ENCODE measurements at regions not wholly inside any gene's neighbourhood (a gene's known extent, or its start where the extent isn't known, plus 50 kb on each side); places are given as distances from the start of the nearest gene placed in this dataset.

DNA sequence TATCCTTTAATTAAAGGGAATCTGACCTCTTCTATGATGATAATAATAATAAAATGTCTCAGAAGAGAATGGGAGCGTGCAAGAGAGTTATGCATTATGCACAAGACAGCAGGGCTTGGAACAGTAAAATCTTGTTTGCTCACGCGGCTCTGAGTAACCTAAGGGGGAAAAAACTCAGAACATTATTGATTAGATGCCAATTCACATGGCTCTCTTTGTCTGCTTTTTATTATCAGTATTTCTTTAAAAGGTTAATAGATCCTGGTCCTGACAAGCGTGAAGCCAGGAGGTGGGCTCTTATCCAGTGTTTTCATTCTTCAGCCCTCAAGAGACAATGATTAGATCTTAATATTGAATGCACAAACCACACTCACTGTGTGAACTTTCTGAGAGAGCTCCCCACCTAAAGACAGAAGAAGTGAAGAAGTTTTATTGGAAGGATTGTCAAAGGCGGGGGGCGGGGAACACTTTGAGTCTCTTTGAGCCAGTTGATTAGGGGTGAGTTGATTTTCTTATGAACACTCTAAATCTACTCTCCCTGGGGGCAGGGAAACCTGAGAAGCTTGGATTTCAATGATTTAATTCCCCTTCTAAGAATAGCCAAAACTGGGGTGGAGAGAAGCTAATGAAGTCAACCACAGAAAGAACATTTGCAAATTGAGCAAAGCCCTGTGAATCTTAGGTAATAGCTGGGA lies 127.5 kb upstream of the CTAGE1 start:
- peak; percentile 37 for DNase-seq

DNA sequence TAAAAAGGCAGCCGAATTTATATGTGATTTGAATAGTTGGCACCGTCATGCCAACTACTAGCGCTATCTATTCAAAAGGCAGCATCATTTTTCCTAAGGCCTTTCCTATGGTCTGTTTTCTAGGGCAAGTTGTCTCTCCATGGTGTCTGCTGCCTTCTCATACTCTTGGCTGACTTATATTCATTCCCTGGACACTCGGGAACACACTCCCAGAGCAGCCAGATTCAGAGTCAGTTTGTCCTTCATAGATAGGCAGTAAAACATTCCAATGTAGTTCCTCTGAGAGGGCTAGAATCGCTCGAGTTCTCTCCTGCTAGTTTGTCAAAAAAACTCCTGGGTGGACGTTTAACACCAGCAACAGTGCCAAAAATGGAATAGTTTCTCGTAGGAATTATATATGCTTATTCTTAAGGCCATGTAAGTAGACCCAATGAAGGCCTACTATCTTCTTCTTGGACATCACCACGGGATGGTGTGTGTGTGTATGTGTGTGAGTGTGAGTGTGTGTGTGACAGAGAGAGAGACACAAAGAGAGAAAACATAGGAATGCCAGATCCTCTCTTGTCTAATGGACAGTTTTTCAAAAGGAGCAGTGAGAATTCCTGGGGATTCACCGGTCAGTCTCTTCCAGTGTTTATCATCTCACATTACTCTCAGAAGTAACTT lies 129.3 kb upstream of the CTAGE1 start:
- DNase-seq = no peak

DNA sequence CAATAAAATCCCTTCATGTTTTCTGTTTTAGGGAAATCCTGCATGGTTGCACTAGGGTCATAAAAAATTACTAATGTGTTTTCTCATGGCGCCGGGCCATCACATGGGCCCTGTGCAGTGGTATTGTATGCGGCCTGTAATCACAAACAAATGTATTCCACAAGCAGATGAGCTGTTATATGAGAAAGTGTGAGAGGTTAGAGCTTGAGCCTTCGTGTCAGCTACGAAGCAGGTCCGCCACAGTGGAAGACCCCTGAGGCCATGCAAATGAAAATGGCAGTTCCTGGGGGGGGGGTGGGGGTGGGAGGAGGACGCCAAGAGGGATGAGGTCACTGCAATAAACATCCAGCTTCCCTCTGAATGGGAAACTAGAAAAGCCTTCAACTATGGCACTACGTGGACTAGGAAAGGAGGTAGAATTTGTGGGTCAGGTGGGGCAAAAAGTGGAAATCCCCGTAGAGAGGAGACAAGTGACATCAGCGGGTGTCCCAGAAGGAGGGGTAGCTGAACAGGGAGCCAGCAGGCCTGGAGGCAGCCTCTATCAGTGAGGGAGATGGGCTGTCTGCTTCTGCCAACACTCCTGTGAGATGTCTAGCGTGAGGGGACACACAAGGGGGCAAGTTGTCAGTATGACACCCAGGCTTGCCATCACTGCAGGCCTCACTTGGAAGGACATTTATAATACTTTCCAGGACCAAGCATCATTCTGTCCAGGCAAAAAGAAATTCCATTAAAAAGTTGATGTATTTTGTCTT lies 130.3 kb upstream of the CTAGE1 start:
- peak; percentile 77 for DNase-seq

DNA sequence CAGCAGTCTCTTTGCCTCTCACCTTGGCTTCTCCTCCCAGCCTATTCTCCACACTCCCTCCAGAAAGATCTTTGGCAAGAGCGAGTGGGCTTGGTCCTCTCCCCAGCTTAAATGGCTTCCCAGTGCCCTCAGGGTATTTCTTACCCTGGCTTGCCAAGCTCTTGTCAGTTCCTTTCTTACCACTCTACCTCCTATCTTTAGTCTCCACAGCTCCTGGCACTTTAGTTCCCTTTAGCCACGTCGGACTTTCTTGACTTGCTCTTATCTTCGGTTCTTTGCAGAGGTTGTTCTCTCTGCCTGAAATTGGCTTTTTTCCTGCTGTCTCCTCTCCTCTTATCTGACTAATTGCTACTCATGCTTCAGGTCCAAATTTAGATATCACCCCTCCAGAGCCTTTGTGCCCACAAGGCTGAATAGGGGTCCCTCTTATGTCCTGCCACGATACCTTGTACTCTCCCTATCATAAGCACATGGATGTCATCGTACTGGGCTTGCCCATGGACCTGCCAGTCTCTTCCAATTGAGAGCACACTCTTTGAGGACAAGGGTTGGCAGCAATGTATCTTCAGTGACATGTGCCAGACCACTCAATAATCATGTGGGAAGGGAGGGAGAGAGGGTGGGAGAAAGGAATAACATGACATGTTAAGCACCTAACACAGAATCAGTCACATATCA lies 131.7 kb upstream of the CTAGE1 start:
- DNase-seq = no peak

DNA sequence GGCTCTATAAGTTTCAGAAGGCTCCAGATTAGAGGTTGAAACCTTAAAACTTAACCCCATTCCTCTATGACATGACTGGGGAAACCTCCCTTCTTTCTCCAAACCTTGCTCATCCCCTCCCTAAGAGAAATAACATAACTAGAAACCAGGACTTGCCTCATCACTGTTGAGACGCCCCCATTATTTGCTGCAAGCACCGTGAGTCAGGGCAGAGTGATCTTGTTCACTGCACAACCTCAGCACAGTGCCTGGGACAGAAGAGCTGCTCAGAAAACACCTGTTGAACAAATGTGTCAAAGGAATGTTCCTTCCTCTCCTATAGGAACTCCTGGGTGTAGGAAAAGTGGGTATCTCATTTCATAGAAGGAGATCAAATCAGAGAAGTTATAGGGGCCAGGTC lies 132.7 kb upstream of the CTAGE1 start:
- DNase-seq = peak; percentile 10

DNA sequence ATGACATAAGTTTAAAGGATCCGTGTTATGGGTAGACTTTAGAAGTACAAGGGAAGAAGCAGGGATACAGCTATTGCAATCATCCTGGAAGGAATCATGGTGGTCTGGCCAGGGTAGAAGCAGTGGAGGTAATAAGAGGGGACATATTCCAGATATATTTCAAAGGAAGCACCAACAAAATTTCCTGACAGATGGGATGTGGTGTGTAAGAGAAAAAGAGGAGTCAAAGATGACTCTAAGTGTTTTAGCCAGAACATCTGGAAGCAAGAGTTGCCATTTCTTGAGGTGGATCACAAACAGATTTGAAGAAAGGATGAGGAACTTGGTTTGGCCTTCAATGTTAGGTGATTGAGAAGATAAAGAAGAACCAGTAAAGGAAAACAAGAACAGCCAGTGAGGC lies 133.1 kb upstream of the CTAGE1 start:
- no peak for DNase-seq

DNA sequence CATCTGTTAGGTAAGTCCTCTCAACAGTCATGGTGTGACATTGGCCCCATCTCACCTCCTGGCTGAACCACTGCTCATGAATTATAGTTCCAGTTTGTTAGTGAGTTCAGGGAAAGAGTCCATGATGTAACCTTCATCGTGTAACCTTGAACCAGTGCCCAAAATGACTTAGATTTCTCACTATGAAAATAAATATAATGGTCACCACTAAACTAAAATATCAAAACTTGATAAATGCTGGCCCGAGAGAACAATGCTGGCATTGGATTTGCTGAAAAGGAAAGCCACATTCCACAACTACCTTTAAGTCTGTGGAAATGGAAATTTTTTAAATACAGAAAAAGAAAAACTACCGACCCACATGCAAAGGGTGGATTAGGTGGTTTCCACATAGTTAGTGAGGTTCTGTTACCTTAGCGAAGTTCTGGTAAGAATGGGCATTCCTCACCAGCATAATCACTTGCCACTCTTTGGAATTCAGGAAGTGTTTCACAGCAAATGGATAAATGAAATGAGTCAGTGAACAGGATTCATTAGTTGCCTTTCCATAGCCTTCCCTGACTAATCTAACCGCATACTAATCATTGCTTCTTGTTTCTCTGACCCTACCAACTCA lies 133.9 kb upstream of the CTAGE1 start:
- peak; percentile 89 for DNase-seq

DNA sequence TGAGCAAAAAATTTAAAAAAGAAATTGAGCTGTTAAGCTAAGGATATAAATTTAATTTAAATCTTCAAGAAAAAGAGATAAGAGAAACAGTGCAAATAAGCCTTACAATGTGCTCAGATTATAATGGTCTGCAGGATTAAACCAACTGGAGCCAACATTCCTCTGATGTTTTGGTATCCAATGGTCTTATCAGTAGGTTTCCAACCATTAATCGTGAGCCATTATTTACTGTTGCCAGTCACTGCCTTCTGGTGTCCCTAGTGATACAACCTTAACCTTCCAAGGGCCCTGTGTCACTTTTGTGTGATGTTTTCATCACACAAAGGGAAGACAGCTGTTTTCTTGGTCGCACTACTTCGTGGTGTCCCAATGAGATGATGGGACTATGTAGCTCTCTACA lies 134.5 kb upstream of the CTAGE1 start:
- no peak for DNase-seq

DNA sequence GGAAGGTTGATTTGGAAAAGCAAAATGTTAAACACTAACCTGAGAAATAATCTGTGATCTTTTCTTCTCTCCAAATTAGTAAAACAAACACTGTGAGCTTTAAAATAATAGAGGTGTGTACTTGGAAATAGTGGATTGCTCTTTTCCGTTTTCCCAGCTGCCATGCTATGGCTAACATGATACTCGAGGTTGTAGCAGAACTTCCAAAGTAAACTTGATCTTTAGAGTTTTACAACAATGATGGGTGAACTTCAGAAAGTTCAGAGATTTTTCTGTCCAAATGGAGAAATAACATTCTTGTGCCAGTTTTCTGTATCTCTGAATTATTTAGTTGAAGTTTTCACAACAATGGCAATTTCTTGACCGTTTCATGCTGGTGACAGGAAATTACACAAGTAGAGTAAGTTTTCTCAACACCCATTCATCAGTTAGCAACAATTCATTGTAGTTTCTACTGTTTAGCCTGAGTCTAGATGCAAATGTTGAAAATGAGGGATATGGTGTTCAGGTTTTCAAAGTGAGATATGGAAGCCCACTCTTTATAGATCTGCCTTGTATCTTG lies 135.3 kb upstream of the CTAGE1 start:
- no peak for DNase-seq

DNA sequence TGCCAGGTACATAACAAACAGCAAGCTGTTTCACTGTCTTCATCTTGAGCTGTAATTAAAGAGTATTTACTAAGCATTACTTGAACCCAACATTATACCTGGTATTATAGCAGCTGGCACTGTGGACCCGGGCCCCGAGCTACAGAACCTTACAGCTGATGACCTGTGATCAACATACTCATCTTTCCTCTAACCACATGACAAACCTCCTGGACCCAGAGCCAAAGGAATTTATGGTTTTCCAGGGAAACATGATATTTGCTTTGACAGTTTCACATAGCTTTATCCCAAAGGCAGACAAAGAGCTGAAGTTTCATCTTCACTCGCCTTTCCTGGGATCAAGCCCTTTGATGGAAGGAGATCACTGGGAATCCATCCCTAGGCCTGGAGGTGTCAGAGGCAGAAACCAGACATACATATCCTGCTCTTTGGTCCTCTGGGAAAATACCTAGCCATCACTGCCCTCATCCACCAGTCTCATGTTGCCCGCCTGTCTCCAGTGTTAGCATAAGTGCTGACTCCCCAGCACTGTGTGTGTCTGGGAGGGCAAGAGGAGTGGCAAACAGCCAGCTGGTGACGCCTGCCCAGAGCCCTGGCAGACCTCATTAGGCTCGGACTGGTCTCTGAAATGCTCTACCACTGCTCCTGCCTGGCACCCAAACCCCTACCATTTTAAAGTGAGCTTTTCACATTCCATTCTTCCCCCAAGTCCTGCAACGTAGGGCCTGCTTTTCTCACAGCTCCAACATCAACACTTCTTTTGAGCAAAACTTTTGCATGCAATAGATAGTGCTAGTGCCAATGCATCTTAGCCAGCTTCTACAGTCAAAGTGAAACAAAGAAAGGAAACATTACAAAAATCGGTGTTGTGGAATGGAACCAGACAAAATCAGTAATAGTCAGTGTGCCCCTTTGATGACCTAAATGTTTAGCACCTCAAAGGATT lies 138.8 kb upstream of the CTAGE1 start:
- peak; percentile 37 for DNase-seq

DNA sequence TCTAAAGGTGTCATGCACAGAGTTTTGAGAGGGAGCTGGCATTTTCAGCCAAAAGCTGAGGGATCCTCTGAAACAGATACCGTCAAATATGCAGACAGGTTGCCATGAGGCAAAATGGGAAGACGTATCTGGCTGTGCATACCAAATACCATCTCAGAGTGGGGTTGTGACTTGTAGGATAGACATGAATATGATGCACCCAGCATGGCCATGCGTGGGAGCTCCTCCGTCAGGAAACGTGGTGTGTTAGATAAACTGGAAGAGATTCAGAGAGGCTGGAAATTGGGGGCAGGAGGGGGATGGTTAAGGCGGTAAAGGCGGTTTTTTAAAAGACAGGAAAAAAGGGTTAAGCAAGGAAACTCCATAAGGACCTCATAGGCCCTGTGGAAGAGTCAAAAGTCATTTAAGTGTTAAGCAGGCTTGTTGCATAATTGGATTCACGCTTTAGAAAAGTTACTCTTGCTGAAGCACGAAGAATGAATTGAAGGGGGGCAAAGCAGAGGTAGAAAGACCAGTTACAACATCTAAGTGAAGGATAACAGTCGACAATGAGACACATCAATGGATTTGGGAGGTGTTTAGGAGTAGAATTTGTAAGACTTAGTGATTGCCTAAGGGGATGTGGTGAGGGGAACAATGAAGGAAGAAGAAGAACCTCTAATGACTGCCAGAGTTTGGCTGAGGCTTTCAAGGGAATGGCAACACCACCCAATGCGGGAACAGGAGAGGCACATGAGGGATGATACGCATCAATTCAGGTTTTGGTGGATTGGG lies 139.6 kb upstream of the CTAGE1 start:
- DNase-seq = peak; percentile 2

DNA sequence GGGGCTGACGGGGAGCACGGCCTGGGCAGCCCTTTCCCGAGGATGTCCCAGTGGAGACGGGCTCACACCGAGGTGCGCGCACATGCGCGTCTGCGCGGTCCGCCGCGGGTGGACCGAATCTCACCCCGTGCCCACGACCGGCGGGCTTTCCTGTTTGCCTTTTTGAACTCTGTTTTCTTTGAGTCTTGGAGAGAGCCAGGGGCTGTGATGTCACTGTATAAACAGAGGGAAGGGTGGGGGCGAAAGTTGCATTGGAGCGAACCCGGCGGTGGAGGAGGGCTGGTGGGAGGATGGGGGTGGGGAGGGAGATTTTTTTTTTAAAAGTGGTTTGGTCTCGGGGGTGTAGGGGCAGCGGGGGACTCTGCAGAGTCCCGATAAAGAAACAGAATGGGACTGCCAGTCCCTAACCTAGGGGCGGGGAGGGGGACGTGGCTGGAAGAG lies 141.2 kb upstream of the CTAGE1 start:
- peak; percentile 60 for DNase-seq

DNA sequence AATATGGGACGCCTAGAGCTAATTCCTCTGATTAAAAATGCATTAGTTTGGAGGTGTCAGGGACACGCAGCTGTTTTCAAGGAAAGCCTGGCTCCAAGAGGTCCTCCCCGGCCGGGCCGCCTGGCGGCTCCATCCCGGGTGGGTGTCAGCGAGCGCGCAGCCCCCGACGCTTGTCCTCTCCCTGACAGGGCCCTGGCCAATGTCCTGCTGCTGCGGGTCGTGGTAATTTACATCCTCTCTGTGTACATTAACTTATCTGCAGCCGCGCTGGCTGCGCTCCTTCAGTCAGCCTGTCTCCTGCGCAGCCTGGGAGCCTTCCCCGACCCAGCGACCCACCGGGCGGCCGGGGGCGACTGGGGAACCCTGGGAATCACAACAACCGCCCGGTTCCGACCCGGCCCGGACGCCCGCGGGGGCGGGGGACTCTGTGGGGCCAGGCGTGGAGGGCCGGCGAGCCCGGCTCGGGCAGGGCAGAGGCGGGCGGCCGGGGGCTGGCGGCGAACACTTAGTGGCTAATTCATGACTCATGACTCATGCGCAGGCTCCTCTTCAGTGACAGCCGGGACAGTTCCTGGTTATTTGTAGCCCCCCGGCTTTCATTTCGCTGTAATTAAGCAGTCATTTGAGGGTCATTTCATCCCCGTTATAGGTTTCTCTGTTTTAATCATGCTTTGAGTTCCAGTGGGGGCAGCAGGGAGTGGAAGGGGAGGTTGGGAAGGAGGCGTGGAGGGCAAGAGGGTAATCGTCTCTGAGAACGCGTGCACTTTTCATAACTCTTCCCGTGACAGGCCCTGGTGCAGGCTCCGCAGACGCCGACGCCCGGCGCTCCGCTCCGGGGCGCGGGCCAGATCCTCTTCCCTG lies 141.9 kb upstream of the CTAGE1 start:
- peak; percentile 59 for DNase-seq

DNA sequence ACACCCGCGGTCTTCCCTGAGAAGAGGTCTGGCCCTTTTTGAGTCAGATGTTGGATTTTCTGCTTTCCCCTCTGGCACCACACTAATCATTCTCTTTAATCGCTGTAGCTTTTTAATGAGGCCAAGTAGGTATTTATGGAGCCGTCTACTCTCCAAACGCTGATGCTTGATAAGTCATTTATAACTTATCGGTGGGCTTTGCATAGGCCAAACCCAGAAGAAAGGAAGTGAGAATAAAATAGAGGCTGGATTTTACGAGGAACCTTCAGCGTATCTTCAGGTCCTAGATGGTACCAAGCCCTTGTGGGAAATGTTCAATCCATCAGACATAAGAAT lies 142.5 kb upstream of the CTAGE1 start:
- DNase-seq = no peak

DNA sequence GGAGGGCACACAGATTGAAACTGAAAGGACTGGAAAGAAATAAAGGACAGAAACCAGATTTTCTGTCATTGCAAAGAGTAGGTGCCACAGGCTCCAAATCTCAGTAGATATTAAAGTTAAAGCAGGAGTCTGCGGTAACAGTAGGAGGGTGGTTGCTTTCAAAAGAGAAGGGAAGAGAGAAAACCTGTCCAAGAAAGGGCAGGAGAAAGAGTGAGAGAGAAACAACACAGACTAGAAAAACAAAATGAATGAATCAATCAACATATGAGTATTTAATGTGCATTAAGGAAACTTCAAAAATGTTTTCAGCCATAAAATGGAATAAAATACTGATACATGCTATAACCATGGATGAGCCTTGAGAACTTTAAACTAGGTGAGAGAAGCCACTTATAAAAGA lies 143.1 kb upstream of the CTAGE1 start:
- no peak for DNase-seq

DNA sequence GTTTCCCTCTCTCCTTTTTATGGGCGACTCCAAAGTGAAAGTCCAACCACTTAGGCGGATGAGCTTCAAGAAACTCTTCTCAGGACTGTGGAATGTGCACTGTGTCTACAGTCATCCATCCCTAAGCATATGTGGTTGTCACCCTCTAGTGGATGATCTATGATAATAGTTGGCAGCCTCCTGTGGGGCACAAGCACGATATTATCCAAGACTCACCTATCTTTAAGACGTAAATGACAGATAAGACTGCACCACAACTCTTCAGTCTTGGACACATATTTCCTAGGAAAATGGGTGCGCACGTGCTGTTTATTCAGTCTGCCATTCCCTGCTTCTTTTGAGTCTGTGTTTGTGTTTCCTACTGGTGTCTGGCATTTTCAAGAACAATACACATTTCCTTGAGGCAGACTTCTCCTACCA lies 145.5 kb upstream of the CTAGE1 start:
- peak; percentile 85 for DNase-seq

DNA sequence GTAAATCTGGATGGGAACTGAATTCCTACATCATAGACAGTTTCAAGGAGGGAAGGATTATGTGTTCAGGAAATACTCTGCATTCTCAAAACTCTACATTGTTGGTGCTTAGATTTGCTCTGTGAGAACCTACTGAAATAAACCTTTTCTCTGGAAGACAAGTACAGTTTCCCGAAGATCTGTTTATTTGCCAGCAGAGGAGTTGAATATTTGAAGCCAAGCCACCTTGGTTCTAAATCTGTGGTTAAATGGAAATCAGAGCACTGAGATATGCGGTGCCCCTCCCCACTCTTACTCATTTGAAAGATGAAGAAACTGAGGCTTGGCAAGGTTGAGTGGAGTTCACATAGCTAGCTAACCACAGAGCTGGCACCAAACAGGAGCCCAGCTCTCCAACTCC lies 146.3 kb upstream of the CTAGE1 start:
- DNase-seq = peak; percentile 55

DNA sequence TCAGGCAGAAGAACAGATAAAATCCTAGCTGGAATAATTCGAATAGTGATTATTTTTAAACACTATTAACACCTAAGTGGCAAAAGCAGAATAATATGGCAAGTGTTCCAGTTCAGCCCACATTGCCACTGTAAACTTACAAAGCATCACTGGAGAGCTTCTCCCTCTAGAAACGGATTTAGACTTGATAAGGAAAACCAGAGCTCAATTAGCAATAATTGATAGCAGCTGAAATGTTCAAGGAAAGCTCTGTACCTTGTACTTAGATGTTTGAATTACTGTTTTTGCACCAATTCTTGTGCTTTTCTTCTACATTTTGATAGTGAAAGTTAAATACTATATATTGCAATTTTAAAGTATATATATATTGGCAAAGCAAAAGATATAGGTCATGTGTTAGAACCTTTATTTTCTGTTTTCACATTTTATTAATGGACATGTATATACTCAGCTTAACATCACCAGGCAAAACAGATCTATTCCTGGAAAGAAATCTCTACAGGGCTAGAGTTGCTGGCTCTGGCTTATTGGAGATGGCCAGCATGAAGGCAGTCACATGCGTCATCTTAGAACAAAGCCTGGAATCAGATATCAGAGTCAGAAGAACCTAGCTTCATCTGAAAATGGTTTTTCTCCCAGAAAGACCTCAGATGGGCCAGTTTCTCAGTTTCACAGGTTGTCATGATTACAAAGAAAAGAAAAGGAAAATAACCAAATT lies 149.1 kb upstream of the CTAGE1 start:
- DNase-seq = no peak

DNA sequence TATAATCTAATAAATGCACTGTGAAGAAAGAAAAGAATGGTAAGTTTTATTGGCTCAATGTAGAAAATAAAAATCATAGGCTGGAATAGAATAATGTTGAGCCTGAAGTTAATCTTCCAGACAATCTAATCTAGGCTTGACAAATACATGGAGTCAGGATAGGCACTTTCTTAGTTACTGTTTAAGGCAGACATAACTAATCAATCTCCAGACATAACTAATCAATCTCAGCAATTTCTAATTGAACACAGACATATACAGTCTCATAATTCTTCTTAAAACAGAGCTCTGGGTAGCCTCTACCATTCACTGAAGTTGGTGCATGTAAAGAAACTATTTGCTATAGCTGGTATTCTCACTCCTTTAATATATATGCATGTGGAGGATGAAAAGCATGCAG lies 150.1 kb upstream of the CTAGE1 start:
- no peak for DNase-seq

Data from fibroblast of skin of right quadriceps (primary cell).